SK-N-MC (cell line): ENCODE measurements at regions not wholly inside any gene's neighbourhood (a gene's known extent, or its start where the extent isn't known, plus 50 kb on each side); places are given as distances from the start of the nearest gene placed in this dataset.

Experiments
- DNase-seq: peaks from one replicate; pipeline ENCODE4 v3.0.0-alpha.2; 2011; ENCODE audit warnings: low read depth, low spot score
- H3K27ac ChIP-seq: fragments of 200-600 bp; sonication (generic); 2 replicates; pipeline ENCODE4 v1.5.1; 2016; ENCODE audit warnings: mixed run types
- H3K36me3 ChIP-seq: fragments of 200-600 bp; sonication (generic); 2 replicates; pipeline ENCODE4 v1.6.1; 2017; ENCODE audit warnings: antibody characterized with exemption, low read length, mixed read lengths; ENCODE audit not compliant: insufficient read depth
- H3K4me3 ChIP-seq: fragments of 200-600 bp; sonication (generic); 2 replicates; pipeline ENCODE4 v1.5.1; 2016
- H3K9ac ChIP-seq: fragments of 200-600 bp; sonication (generic); 2 replicates; pipeline ENCODE4 v1.8.0; 2017; ENCODE audit warnings: mixed run types, mixed read lengths; ENCODE audit not compliant: insufficient read length
- H3K9me3 ChIP-seq: fragments of 200-600 bp; sonication (generic); 2 replicates; pipeline ENCODE4 v1.6.1; 2017; ENCODE audit warnings: low read depth, mild to moderate bottlenecking, antibody characterized with exemption, low read length, moderate library complexity, mixed read lengths
- EZH2 ChIP-seq: fragments of 200-600 bp; sonication (generic); IDR thresholded peaks from one replicate; pipeline ENCODE4 v1.6.1; 2017; ENCODE audit warnings: antibody characterized with exemption
- FOXP2 ChIP-seq: optimal IDR thresholded peaks from 2 replicates; pipeline ENCODE3; 2011; ENCODE audit warnings: mild to moderate bottlenecking, moderate library complexity; ENCODE audit not compliant: insufficient read depth; ENCODE audit errors: extremely low read length, control extremely low read depth
- POLR2AphosphoS5 ChIP-seq: IDR thresholded peaks from 2 replicates; pipeline ENCODE4 v1.6.1; 2012; ENCODE audit warnings: mild to moderate bottlenecking, low read depth, low read length, borderline replicate concordance

GRCh38 chr10:2936816-2937215 is 130.5 kb upstream of the PFKP start:
- DNase-seq: no peak
- Histone ChIP-seq H3K27ac (no peak overlapping the region), H3K9me3 (no peaks in the 10 kb centered on the region), H3K4me3 (no peak overlapping the region), H3K9ac (no peak overlapping the region), H3K36me3 (no peaks in the 10 kb centered on the region)
- TF ChIP-seq FOXP2: no peak
- TF ChIP-seq EZH2: no peak
- TF ChIP-seq POLR2AphosphoS5: no peak

- DNase-seq: no peak
- H3K4me3 ChIP-seq: no peak overlapping the region
- no peaks in the 10 kb centered on the region for H3K9me3 ChIP-seq
- TF ChIP-seq POLR2AphosphoS5 (no peak), FOXP2 (no peak), EZH2 (no peak)
- H3K36me3 ChIP-seq: no peaks in the 10 kb centered on the region
- no peak overlapping the region for H3K9ac ChIP-seq
- no peak overlapping the region for H3K27ac ChIP-seq
Observed at GRCh38 chr10:2935647-2936386, 131.5 kb upstream of the PFKP start.

- Histone ChIP-seq H3K27ac (no peak overlapping the region), H3K36me3 (no peaks in the 10 kb centered on the region), H3K4me3 (no peak overlapping the region), H3K9ac (no peak overlapping the region), H3K9me3 (no peaks in the 10 kb centered on the region)
- TF ChIP-seq EZH2: no peak
- TF ChIP-seq POLR2AphosphoS5: no peak
- no peak for TF ChIP-seq FOXP2
- no peak for DNase-seq
Observed at GRCh38 chr10:2933924-2934323, 133.4 kb upstream of the PFKP start.

GRCh38 chr10:2933519-2933918 is 133.8 kb upstream of the PFKP start:
- TF ChIP-seq POLR2AphosphoS5 (no peak), FOXP2 (no peak)

DNA sequence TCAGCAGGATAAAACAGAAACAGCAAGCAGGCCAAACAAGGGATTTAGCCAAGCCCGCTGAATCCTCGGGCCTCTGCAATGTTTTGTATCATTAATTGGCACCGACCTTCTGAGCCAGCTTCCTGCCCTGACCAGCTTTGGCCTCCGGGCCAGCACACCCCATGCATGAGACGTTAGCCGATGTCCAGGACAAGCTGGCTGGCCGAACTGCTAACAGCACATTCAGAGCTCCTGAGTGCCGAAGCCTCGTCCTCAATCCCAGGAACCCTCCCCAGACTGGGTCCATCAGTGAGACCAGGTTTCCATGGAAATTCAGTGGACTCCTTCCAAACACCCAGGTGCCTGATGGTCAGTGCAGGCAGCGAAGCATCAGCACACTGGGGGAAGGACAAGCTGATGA is 134.3 kb upstream of the PFKP start:
- H3K9ac ChIP-seq: no peak overlapping the region
- no peak overlapping the region for H3K27ac ChIP-seq
- no peaks in the 10 kb centered on the region for H3K9me3 ChIP-seq
- DNase-seq: no peak
- no peak overlapping the region for H3K4me3 ChIP-seq
- no peaks in the 10 kb centered on the region for H3K36me3 ChIP-seq
- TF ChIP-seq FOXP2: no peak
- no peak for TF ChIP-seq EZH2
- no peak for TF ChIP-seq POLR2AphosphoS5

More at GRCh38 chr10:2933519-2933918, 133.8 kb upstream of the PFKP start:
- H3K9ac ChIP-seq: no peak overlapping the region
- H3K4me3 ChIP-seq: no peak overlapping the region
- H3K27ac ChIP-seq: no peak overlapping the region
- no peak for DNase-seq
- no peaks in the 10 kb centered on the region for H3K9me3 ChIP-seq
- no peaks in the 10 kb centered on the region for H3K36me3 ChIP-seq

- Histone ChIP-seq H3K9me3 (no peaks in the 10 kb centered on the region), H3K36me3 (no peaks in the 10 kb centered on the region), H3K9ac (no peak overlapping the region), H3K4me3 (no peak overlapping the region), H3K27ac (no peak overlapping the region)
- TF ChIP-seq EZH2: no peak
- TF ChIP-seq POLR2AphosphoS5: no peak
- TF ChIP-seq FOXP2: no peak
- no peak for DNase-seq
Observed at GRCh38 chr10:2929480-2930258, 137.7 kb upstream of the PFKP start.

- H3K9ac ChIP-seq: no peak overlapping the region
- no peak for TF ChIP-seq EZH2
- TF ChIP-seq FOXP2: no peak
- H3K27ac ChIP-seq: no peak overlapping the region
- no peak overlapping the region for H3K4me3 ChIP-seq
- H3K9me3 ChIP-seq: no peaks in the 10 kb centered on the region
- DNase-seq: no peak
- no peaks in the 10 kb centered on the region for H3K36me3 ChIP-seq
Observed at GRCh38 chr10:2927958-2928840, 139.1 kb upstream of the PFKP start.
